WTC11 (cell line): ENCODE measurements at regions not wholly inside any gene's neighbourhood (a gene's known extent, or its start where the extent isn't known, plus 50 kb on each side); places are given as distances from the start of the nearest gene placed in this dataset.

ENCODE experiments used
- ATAC-seq: fragments of 200-7000 bp; cut with Tn5 transposase; 2 replicates; pipeline ENCODE4 v1.10.0; 2021; ENCODE audit warnings: mild to moderate bottlenecking, moderate library complexity
- CTCF ChIA-PET: fragments of 300-600 bp; sonication (Branson Sonifier 250); formaldehyde crosslinking; loops from one replicate; lab custom pipeline; 2021; ENCODE audit warnings: antibody characterized with exemption; lab: Charles Lee
- POLR2A ChIA-PET: fragments of 350-600 bp; sonication (Branson Sonifier 250); formaldehyde crosslinking; loops from one replicate; lab custom pipeline; 2021; ENCODE audit warnings: antibody characterized with exemption; lab: Charles Lee
- DNase-seq: peaks from one replicate; pipeline ENCODE4 v3.0.0; 2021; ENCODE audit warnings: low spot score
- H3K27ac Mint-ChIP-seq: 2 replicates; pipeline ENCODE4 v1.8.0; 2021; ENCODE audit warnings: mixed read lengths
- H3K27me3 Mint-ChIP-seq: 2 replicates; pipeline ENCODE4 v1.8.0; 2021; ENCODE audit warnings: low read depth, mild to moderate bottlenecking, moderate library complexity, mixed read lengths
- H3K36me3 Mint-ChIP-seq: 2 replicates; pipeline ENCODE4 v1.8.0; 2021; ENCODE audit warnings: mixed read lengths
- H3K4me1 Mint-ChIP-seq: 2 replicates; pipeline ENCODE4 v1.8.0; 2022; ENCODE audit warnings: mixed read lengths
- H3K4me3 Mint-ChIP-seq: 2 replicates; pipeline ENCODE4 v1.8.0; 2021; ENCODE audit warnings: mild to moderate bottlenecking, moderate library complexity, mixed read lengths
- H3K9me3 Mint-ChIP-seq: 2 replicates; pipeline ENCODE4 v1.8.0; 2021; ENCODE audit warnings: mixed read lengths
- ELF4 ChIP-seq: sonication (generic); formaldehyde crosslinking; IDR thresholded peaks from 2 replicates; pipeline ENCODE4 v1.8.1; 2022; ENCODE audit warnings: low read depth, mild to moderate bottlenecking, moderate library complexity, missing genetic modification reagents
- ERG ChIP-seq: fragments of 250-450 bp; sonication (Bioruptor Pico); IDR thresholded peaks from 2 replicates; pipeline ENCODE4 v1.8.0; 2021; ENCODE audit warnings: mild to moderate bottlenecking
- FOXJ3 ChIP-seq: sonication (generic); formaldehyde crosslinking; IDR thresholded peaks from 2 replicates; pipeline ENCODE4 v1.9.0; 2021; ENCODE audit warnings: missing genetic modification reagents, mild to moderate bottlenecking, borderline replicate concordance
- FOXP4 ChIP-seq: sonication (generic); formaldehyde crosslinking; IDR thresholded peaks from 2 replicates; pipeline ENCODE4 v1.8.0; 2022; ENCODE audit warnings: mild to moderate bottlenecking, missing genetic modification reagents
- GRHL2 ChIP-seq: fragments of 250-450 bp; sonication (Bioruptor Pico); IDR thresholded peaks from 2 replicates; pipeline ENCODE4 v1.8.0; 2022; ENCODE audit warnings: mild to moderate bottlenecking, moderate library complexity; ENCODE audit not compliant: insufficient replicate concordance, severe bottlenecking
- HMGXB4 ChIP-seq: sonication (generic); formaldehyde crosslinking; IDR thresholded peaks from 2 replicates; pipeline ENCODE4 v1.8.1; 2023; ENCODE audit warnings: mild to moderate bottlenecking, moderate library complexity, missing genetic modification reagents
- JUN ChIP-seq: sonication (generic); formaldehyde crosslinking; IDR thresholded peaks from 2 replicates; pipeline ENCODE4 v1.8.0; 2023; ENCODE audit warnings: mild to moderate bottlenecking, missing genetic modification reagents
- KAT7 ChIP-seq: sonication (generic); formaldehyde crosslinking; IDR thresholded peaks from 2 replicates; pipeline ENCODE4 v1.8.1; 2023; ENCODE audit warnings: missing genetic modification reagents, mild to moderate bottlenecking, borderline replicate concordance
- MYBL2 ChIP-seq: sonication (generic); formaldehyde crosslinking; IDR thresholded peaks from 2 replicates; pipeline ENCODE4 v1.8.1; 2023; ENCODE audit warnings: mild to moderate bottlenecking, moderate library complexity, missing genetic modification reagents
- NR2C2 ChIP-seq: sonication (generic); formaldehyde crosslinking; IDR thresholded peaks from 2 replicates; pipeline ENCODE4 v1.8.0; 2022; ENCODE audit warnings: mild to moderate bottlenecking, missing genetic modification reagents
- PRRX2 ChIP-seq: fragments of 250-450 bp; sonication (Bioruptor Pico); IDR thresholded peaks from 2 replicates; pipeline ENCODE4 v1.8.0; 2021; ENCODE audit warnings: mild to moderate bottlenecking
- SMAD3 ChIP-seq: sonication (generic); formaldehyde crosslinking; IDR thresholded peaks from 2 replicates; pipeline ENCODE4 v1.8.0; 2022; ENCODE audit warnings: missing genetic modification reagents, mild to moderate bottlenecking, borderline replicate concordance
- TP53 ChIP-seq: sonication (generic); formaldehyde crosslinking; IDR thresholded peaks from 2 replicates; pipeline ENCODE4 v1.8.1; 2023; ENCODE audit warnings: mild to moderate bottlenecking, missing genetic modification reagents
- ZBTB21 ChIP-seq: sonication (generic); formaldehyde crosslinking; IDR thresholded peaks from 2 replicates; pipeline ENCODE4 v1.8.1; 2023; ENCODE audit warnings: mild to moderate bottlenecking, missing genetic modification reagents, borderline replicate concordance
- ZMAT4 ChIP-seq: fragments of 250-450 bp; sonication (Bioruptor Pico); IDR thresholded peaks from 2 replicates; pipeline ENCODE4 v1.9.0; 2021; ENCODE audit warnings: mild to moderate bottlenecking
- ZNF121 ChIP-seq: sonication (generic); formaldehyde crosslinking; IDR thresholded peaks from 2 replicates; pipeline ENCODE4 v1.8.0; 2023; ENCODE audit warnings: missing genetic modification reagents
- ZNF317 ChIP-seq: sonication (generic); formaldehyde crosslinking; IDR thresholded peaks from 2 replicates; pipeline ENCODE4 v1.8.1; 2023; ENCODE audit warnings: low read depth, mild to moderate bottlenecking, moderate library complexity, missing genetic modification reagents, borderline replicate concordance
- ZNF512 ChIP-seq: sonication (generic); formaldehyde crosslinking; IDR thresholded peaks from 2 replicates; pipeline ENCODE4 v1.8.1; 2022; ENCODE audit warnings: missing genetic modification reagents, borderline replicate concordance
- ZNF532 ChIP-seq: fragments of 250-450 bp; sonication (Bioruptor Pico); IDR thresholded peaks from 2 replicates; pipeline ENCODE4 v1.9.0; 2021; ENCODE audit warnings: mild to moderate bottlenecking, borderline replicate concordance

- no peaks in the 10 kb centered on the region for H3K36me3 Mint-ChIP-seq
- no peak overlapping the region for H3K4me3 Mint-ChIP-seq
- H3K27ac Mint-ChIP-seq: no peak overlapping the region
- H3K4me1 Mint-ChIP-seq: no peaks in the 10 kb centered on the region
- no peak for DNase-seq
- H3K9me3 Mint-ChIP-seq: no peaks in the 10 kb centered on the region
- no peak for TF ChIP-seq NR2C2 (CRISPR knock-in tag)
- POLR2A ChIA-PET: no interaction called here
- H3K27me3 Mint-ChIP-seq: no peaks in the 10 kb centered on the region
- no peak for ATAC-seq
- CTCF ChIA-PET: no interaction called here
These were observed 122.7 kb upstream of the MEIS2 start for GRCh38 chr15:37223089-37223488.

- POLR2A ChIA-PET: no interaction called here
- Mint-ChIP-seq H3K9me3 (peaks cover 19% of the 10 kb centered on the region), H3K36me3 (peaks cover 7% of the 10 kb centered on the region; the same call in 1 of the 2 replicates), H3K27ac (no peak overlapping the region), H3K4me1 (no peaks in the 10 kb centered on the region), H3K4me3 (no peak overlapping the region)
- DNase-seq (no peak), ATAC-seq (no peak)
- TF ChIP-seq MYBL2 (no peak), KAT7 (CRISPR knock-in tag) (no peak), ZBTB21 (CRISPR knock-in tag) (no peak), FOXP4 (no peak), JUN (no peak), PRRX2 (CRISPR knock-in tag) (no peak), ZMAT4 (CRISPR knock-in tag) (no peak), ZNF121 (CRISPR knock-in tag) (no peak), ZNF532 (CRISPR knock-in tag) (no peak), ZNF317 (CRISPR knock-in tag) (no peak), SMAD3 (CRISPR knock-in tag) (no peak), HMGXB4 (CRISPR knock-in tag) (no peak), ZNF512 (CRISPR knock-in tag) (no peak), TP53 (CRISPR knock-in tag) (no peak), ERG (CRISPR knock-in tag) (no peak), FOXJ3 (CRISPR knock-in tag) (no peak), GRHL2 (CRISPR knock-in tag) (no peak), ELF4 (no peak)
- TF ChIP-seq, all 79 proteins: peak for 0
- CTCF ChIA-PET: no interaction called here
- no peaks in the 10 kb centered on the region for H3K27me3 Mint-ChIP-seq
These were observed 129.7 kb upstream of the MEIS2 start for GRCh38 chr15:37229855-37230619.
